A673 (cell line): ENCODE measurements at regions not wholly inside any gene's neighbourhood (a gene's known extent, or its start where the extent isn't known, plus 50 kb on each side); places are given as distances from the start of the nearest gene placed in this dataset.

Experiments
- BruUV-seq: library from RNA; stranded (reverse); fragments of 400-500 nt; replicated peaks from 2 replicates; lab custom pipeline; 2021; lab: Mats Ljungman, UMichigan
- CTCF ChIA-PET: fragments of 300-600 bp; sonication (Branson Sonifier 250); formaldehyde crosslinking; loops from one replicate; lab custom pipeline; 2022; ENCODE audit warnings: antibody characterized with exemption; lab: Charles Lee
- POLR2A ChIA-PET: fragments of 300-600 bp; sonication (Branson Sonifier 250); formaldehyde crosslinking; loops from one replicate; lab custom pipeline; 2022; ENCODE audit warnings: antibody characterized with exemption; ENCODE audit not compliant: low non-redundant PET; lab: Charles Lee
- DNase-seq: peaks from one replicate; pipeline ENCODE4 v3.0.0-alpha.2; 2015; ENCODE audit warnings: low spot score
- H3K27ac ChIP-seq: fragments of 200-600 bp; sonication (generic); 2 replicates; pipeline ENCODE4 v1.5.1; 2016; ENCODE audit warnings: mixed run types, low read depth, mild to moderate bottlenecking, mixed read lengths, antibody characterized with exemption, low read length; ENCODE audit not compliant: poor library complexity, severe bottlenecking
- H3K27me3 ChIP-seq: fragments of 200-600 bp; sonication (generic); replicated peaks from 2 replicates; pipeline ENCODE4 v1.6.1; 2017; ENCODE audit warnings: mixed run types, low read depth, mild to moderate bottlenecking, mixed read lengths, antibody characterized with exemption, low read length; ENCODE audit not compliant: insufficient read depth, poor library complexity
- H3K36me3 ChIP-seq: fragments of 200-600 bp; sonication (generic); 2 replicates; pipeline ENCODE4 v1.6.1; 2016; ENCODE audit warnings: mixed run types, mild to moderate bottlenecking, mixed read lengths, antibody characterized with exemption, low read length; ENCODE audit not compliant: insufficient read depth, poor library complexity, severe bottlenecking
- H3K4me1 ChIP-seq: fragments of 200-600 bp; sonication (generic); 2 replicates; pipeline ENCODE4 v1.6.1; 2017; ENCODE audit warnings: mixed run types, mild to moderate bottlenecking, mixed read lengths, antibody characterized with exemption, low read length; ENCODE audit not compliant: insufficient read depth, poor library complexity, severe bottlenecking
- H3K4me3 ChIP-seq: fragments of 200-600 bp; sonication (generic); 2 replicates; pipeline ENCODE4 v1.5.1; 2016; ENCODE audit warnings: low read depth, mixed run types, mild to moderate bottlenecking, mixed read lengths, low read length; ENCODE audit not compliant: poor library complexity, severe bottlenecking
- H3K9me3 ChIP-seq: fragments of 200-600 bp; sonication (generic); 2 replicates; pipeline ENCODE4 v1.6.1; 2016; ENCODE audit warnings: mixed run types, low read depth, mild to moderate bottlenecking, mixed read lengths, antibody characterized with exemption, low read length; ENCODE audit not compliant: poor library complexity, severe bottlenecking
- EZH2 ChIP-seq: fragments of 200-600 bp; sonication (generic); IDR thresholded peaks from 2 replicates; pipeline ENCODE4 v1.6.1; 2017; ENCODE audit warnings: borderline replicate concordance, low read depth, mild to moderate bottlenecking, mixed read lengths, antibody characterized with exemption, low read length; ENCODE audit not compliant: poor library complexity, severe bottlenecking
- intact Hi-C: fragments of 100-400 bp; cut with micrococcal nuclease; formaldehyde crosslinking; loops from one replicate; pipeline ENCODE4 v1.10.0; 2022; ENCODE audit not compliant: unreplicated experiment
- TF ChIP-seq, protein P1 (sequence below): fragments of 300-800, 200-600 bp; sonication (generic); conservative IDR thresholded peaks from 2 replicates; pipeline ENCODE4 v1.5.1; 2017; ENCODE audit warnings: low read depth, mild to moderate bottlenecking, antibody characterized with exemption, low read length, moderate library complexity, mixed read lengths

DNA sequence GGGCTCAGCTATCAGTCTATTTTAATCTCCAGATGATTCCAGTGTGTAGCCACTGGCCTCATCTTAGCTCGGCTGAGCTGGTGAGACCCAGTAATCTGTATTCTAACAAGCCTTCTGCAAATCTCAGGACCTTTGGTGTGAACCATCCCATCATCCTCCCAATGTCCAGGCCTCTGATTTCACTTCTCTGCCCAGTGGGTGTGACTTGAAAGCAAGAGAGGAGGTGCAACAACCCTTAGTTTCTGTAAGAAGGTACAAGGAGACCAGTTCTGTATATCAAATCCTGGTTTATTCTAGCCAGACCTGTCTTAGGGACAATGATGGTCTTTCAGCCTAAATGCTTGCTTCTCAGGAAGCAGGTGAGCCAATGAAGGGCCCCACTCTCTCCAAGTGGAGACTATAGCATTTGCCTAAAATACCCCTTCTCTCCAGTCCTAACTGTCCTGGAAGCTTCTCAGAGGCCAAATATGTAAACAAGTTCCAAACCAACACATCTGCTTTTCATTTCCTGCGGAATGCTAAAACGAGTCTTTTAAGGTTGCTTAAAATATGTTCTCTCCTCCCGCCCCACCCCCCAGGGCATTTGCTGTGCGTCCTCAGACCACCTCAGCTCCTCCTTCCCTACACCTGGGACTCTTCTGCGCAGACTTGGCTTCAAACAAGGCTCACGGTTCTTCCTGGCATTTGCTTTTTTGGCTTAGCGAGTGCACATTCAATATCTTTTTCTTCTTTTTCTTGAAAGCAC is 78.4 kb upstream of the FUT8 start:
- no peaks in the 10 kb centered on the region for H3K27me3 ChIP-seq
- no peak overlapping the region for H3K4me3 ChIP-seq
- ChIA-PET CTCF (no interaction called here), POLR2A (no interaction called here)
- no peaks in the 10 kb centered on the region for H3K4me1 ChIP-seq
- H3K27ac ChIP-seq: no peak overlapping the region
- H3K36me3 ChIP-seq: no peaks in the 10 kb centered on the region
- BruUV-seq: no TSS peak
- TF ChIP-seq, protein P1, sequence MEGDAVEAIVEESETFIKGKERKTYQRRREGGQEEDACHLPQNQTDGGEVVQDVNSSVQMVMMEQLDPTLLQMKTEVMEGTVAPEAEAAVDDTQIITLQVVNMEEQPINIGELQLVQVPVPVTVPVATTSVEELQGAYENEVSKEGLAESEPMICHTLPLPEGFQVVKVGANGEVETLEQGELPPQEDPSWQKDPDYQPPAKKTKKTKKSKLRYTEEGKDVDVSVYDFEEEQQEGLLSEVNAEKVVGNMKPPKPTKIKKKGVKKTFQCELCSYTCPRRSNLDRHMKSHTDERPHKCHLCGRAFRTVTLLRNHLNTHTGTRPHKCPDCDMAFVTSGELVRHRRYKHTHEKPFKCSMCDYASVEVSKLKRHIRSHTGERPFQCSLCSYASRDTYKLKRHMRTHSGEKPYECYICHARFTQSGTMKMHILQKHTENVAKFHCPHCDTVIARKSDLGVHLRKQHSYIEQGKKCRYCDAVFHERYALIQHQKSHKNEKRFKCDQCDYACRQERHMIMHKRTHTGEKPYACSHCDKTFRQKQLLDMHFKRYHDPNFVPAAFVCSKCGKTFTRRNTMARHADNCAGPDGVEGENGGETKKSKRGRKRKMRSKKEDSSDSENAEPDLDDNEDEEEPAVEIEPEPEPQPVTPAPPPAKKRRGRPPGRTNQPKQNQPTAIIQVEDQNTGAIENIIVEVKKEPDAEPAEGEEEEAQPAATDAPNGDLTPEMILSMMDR: no peak
- no peak for TF ChIP-seq EZH2
- DNase-seq: no peak
- intact Hi-C loops: no loop called here
- H3K9me3 ChIP-seq: no peaks in the 10 kb centered on the region

DNA sequence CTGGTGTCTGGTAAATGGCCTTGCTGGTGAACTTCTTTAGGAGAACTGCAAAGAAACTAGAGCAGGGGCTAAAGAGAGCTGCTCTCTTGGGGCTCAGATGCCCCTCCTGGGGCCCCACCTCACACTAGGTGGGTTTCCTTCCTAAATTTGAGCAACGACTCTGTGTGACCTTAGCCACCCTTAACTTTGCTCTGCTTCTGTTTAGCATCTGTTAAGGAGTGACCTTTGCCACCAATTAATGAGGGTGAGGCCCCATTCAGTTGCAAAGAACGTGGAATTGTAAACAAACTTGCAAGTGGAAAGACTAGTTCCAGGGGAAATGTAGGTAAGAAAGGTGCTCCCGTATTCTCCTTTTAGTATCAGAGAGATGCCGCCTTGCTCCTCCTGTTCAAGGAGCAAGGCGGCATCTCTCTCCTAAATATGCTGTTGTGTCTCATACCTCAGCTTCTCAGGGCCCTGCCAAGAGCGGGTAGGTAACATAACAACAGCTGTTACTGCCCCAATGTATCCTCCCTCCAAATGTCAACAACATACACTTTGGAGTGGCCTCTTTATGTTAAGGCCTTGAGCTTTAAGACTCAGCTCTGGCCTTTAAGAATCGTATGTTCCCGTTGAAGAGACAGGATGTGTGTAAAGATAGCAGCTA is 77.6 kb upstream of the FUT8 start:
- H3K27ac ChIP-seq: no peak overlapping the region
- ChIA-PET POLR2A (no interaction called here), CTCF (no interaction called here)
- no peaks in the 10 kb centered on the region for H3K36me3 ChIP-seq
- no peak for TF ChIP-seq EZH2
- TF ChIP-seq, protein P1: no peak
- no peak for DNase-seq
- no peaks in the 10 kb centered on the region for H3K4me1 ChIP-seq
- intact Hi-C loops: no loop called here
- H3K27me3 ChIP-seq: no peaks in the 10 kb centered on the region
- no peaks in the 10 kb centered on the region for H3K9me3 ChIP-seq
- no TSS peak for BruUV-seq
- no peak overlapping the region for H3K4me3 ChIP-seq

DNA sequence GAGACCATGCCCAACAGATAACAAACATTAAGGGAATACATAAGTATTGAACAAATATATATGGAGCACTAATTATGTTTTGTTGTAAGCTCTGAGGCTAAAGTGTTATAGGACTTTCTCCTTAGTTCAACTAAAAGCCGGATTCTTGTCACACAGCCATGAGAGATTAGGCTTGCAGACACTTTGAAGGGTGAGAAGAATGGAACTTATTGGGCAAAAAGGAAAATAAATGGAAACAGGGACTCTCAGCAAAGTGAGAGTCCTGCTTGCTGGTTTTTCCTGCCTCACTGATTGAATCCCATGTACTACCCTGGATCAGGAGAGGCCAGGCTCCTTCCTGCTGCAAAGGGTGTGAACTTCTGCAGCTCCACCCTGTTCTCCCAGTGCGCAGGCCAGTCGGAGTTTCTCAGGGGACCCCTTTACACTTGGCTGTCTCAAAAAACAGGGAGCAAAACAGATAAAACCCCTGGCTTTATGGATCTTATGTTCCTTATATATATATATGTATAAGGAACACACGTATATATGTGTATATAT is 77.1 kb upstream of the FUT8 start:
- Histone ChIP-seq H3K27me3 (no peaks in the 10 kb centered on the region), H3K4me1 (no peaks in the 10 kb centered on the region), H3K27ac (no peak overlapping the region), H3K36me3 (no peaks in the 10 kb centered on the region), H3K4me3 (no peak overlapping the region), H3K9me3 (no peaks in the 10 kb centered on the region)
- DNase-seq: no peak
- BruUV-seq: no TSS peak
- CTCF ChIA-PET: no interaction called here
- POLR2A ChIA-PET: no interaction called here
- intact Hi-C loops: no loop called here
- TF ChIP-seq EZH2: no peak
- TF ChIP-seq, protein P1: no peak
